H1 (cell line): ENCODE measurements at regions not wholly inside any gene's neighbourhood (a gene's known extent, or its start where the extent isn't known, plus 50 kb on each side); places are given as distances from the start of the nearest gene placed in this dataset.

Experiments used
- TF ChIP-seq, protein P1 (sequence below): fragments of 300-600 bp; sonication (generic); IDR thresholded peaks from 2 replicates; pipeline ENCODE4 v1.7.1; 2012; ENCODE audit warnings: low read length, moderate library complexity, mild to moderate bottlenecking, inconsistent platforms; ENCODE audit not compliant: insufficient replicate concordance
- TF ChIP-seq, protein P2 (sequence below), 3 experiments: IDR thresholded peaks; 1 replicate in 2 of 3; 2 replicates in 1 of 3; pipeline versions ENCODE4 v1.5.1 to v1.6.1; 2011; ENCODE audit warnings: low read length in 3 of 3, mild to moderate bottlenecking in 3 of 3, inconsistent platforms in 2 of 3, low read depth in 1 of 3, moderate library complexity in 1 of 3; ENCODE audit not compliant: insufficient read depth in 1 of 3; ENCODE audit errors: control extremely low read depth in 1 of 3

DNA sequence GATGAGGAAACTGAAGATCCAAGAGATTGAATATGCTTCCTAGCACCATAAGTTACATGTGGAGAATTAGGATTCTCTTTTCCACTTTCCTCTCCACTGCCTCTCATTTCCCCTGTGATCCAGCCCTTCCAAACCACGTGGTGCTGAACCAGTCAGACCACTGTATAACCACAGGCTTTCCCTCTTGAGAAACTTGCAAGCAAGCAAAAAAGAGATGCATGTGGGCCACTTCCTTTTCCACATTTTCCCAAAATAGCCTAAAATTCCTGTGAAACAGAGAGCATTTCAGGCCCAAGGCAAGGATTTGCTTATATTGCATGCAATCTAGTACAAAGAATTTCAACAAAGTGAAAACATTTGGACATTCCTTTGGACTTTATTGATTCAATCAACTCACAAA, 59.3 kb upstream of the KSR1 start (continued):
- TF ChIP-seq, protein P1, sequence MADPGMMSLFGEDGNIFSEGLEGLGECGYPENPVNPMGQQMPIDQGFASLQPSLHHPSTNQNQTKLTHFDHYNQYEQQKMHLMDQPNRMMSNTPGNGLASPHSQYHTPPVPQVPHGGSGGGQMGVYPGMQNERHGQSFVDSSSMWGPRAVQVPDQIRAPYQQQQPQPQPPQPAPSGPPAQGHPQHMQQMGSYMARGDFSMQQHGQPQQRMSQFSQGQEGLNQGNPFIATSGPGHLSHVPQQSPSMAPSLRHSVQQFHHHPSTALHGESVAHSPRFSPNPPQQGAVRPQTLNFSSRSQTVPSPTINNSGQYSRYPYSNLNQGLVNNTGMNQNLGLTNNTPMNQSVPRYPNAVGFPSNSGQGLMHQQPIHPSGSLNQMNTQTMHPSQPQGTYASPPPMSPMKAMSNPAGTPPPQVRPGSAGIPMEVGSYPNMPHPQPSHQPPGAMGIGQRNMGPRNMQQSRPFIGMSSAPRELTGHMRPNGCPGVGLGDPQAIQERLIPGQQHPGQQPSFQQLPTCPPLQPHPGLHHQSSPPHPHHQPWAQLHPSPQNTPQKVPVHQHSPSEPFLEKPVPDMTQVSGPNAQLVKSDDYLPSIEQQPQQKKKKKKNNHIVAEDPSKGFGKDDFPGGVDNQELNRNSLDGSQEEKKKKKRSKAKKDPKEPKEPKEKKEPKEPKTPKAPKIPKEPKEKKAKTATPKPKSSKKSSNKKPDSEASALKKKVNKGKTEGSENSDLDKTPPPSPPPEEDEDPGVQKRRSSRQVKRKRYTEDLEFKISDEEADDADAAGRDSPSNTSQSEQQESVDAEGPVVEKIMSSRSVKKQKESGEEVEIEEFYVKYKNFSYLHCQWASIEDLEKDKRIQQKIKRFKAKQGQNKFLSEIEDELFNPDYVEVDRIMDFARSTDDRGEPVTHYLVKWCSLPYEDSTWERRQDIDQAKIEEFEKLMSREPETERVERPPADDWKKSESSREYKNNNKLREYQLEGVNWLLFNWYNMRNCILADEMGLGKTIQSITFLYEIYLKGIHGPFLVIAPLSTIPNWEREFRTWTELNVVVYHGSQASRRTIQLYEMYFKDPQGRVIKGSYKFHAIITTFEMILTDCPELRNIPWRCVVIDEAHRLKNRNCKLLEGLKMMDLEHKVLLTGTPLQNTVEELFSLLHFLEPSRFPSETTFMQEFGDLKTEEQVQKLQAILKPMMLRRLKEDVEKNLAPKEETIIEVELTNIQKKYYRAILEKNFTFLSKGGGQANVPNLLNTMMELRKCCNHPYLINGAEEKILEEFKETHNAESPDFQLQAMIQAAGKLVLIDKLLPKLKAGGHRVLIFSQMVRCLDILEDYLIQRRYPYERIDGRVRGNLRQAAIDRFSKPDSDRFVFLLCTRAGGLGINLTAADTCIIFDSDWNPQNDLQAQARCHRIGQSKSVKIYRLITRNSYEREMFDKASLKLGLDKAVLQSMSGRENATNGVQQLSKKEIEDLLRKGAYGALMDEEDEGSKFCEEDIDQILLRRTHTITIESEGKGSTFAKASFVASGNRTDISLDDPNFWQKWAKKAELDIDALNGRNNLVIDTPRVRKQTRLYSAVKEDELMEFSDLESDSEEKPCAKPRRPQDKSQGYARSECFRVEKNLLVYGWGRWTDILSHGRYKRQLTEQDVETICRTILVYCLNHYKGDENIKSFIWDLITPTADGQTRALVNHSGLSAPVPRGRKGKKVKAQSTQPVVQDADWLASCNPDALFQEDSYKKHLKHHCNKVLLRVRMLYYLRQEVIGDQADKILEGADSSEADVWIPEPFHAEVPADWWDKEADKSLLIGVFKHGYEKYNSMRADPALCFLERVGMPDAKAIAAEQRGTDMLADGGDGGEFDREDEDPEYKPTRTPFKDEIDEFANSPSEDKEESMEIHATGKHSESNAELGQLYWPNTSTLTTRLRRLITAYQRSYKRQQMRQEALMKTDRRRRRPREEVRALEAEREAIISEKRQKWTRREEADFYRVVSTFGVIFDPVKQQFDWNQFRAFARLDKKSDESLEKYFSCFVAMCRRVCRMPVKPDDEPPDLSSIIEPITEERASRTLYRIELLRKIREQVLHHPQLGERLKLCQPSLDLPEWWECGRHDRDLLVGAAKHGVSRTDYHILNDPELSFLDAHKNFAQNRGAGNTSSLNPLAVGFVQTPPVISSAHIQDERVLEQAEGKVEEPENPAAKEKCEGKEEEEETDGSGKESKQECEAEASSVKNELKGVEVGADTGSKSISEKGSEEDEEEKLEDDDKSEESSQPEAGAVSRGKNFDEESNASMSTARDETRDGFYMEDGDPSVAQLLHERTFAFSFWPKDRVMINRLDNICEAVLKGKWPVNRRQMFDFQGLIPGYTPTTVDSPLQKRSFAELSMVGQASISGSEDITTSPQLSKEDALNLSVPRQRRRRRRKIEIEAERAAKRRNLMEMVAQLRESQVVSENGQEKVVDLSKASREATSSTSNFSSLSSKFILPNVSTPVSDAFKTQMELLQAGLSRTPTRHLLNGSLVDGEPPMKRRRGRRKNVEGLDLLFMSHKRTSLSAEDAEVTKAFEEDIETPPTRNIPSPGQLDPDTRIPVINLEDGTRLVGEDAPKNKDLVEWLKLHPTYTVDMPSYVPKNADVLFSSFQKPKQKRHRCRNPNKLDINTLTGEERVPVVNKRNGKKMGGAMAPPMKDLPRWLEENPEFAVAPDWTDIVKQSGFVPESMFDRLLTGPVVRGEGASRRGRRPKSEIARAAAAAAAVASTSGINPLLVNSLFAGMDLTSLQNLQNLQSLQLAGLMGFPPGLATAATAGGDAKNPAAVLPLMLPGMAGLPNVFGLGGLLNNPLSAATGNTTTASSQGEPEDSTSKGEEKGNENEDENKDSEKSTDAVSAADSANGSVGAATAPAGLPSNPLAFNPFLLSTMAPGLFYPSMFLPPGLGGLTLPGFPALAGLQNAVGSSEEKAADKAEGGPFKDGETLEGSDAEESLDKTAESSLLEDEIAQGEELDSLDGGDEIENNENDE = no peak
- TF ChIP-seq, protein P2, sequence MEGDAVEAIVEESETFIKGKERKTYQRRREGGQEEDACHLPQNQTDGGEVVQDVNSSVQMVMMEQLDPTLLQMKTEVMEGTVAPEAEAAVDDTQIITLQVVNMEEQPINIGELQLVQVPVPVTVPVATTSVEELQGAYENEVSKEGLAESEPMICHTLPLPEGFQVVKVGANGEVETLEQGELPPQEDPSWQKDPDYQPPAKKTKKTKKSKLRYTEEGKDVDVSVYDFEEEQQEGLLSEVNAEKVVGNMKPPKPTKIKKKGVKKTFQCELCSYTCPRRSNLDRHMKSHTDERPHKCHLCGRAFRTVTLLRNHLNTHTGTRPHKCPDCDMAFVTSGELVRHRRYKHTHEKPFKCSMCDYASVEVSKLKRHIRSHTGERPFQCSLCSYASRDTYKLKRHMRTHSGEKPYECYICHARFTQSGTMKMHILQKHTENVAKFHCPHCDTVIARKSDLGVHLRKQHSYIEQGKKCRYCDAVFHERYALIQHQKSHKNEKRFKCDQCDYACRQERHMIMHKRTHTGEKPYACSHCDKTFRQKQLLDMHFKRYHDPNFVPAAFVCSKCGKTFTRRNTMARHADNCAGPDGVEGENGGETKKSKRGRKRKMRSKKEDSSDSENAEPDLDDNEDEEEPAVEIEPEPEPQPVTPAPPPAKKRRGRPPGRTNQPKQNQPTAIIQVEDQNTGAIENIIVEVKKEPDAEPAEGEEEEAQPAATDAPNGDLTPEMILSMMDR (IDR thresholded peaks at IDR 0.05; ENCODE audit: control extremely low read depth in 1 of 3, insufficient read depth in 1 of 3, low read depth in 1 of 3, low read length in 3 of 3) = no peak
- TF ChIP-seq, all 59 proteins: peak for 0
